Fibroblast of villous mesenchyme (primary cell): ENCODE measurements at regions not wholly inside any gene's neighbourhood (a gene's known extent, or its start where the extent isn't known, plus 50 kb on each side); places are given as distances from the start of the nearest gene placed in this dataset.

Experiments
- DNase-seq: peaks from one replicate; pipeline ENCODE4 v3.0.0-alpha.2; 2010; ENCODE audit warnings: low read depth
- H3K4me3 ChIP-seq: 2 replicates; pipeline ENCODE4 v1.5.1; 2011; ENCODE audit warnings: low read depth, mild to moderate bottlenecking, low read length
- CTCF ChIP-seq: IDR thresholded peaks from 2 replicates; pipeline ENCODE4 v1.5.1; 2012; ENCODE audit warnings: low read depth, mild to moderate bottlenecking, low read length; ENCODE audit not compliant: insufficient read depth

- no peak overlapping the region for H3K4me3 ChIP-seq
- TF ChIP-seq CTCF = no peak
- no peak for DNase-seq
Observed at GRCh38 chr10:128493811-128494210, 367.6 kb upstream of the MKI67 start.

- no peak overlapping the region for H3K4me3 ChIP-seq
- no peak for DNase-seq
Observed at GRCh38 chr10:128494665-128495064, 368.4 kb upstream of the MKI67 start.

DNA sequence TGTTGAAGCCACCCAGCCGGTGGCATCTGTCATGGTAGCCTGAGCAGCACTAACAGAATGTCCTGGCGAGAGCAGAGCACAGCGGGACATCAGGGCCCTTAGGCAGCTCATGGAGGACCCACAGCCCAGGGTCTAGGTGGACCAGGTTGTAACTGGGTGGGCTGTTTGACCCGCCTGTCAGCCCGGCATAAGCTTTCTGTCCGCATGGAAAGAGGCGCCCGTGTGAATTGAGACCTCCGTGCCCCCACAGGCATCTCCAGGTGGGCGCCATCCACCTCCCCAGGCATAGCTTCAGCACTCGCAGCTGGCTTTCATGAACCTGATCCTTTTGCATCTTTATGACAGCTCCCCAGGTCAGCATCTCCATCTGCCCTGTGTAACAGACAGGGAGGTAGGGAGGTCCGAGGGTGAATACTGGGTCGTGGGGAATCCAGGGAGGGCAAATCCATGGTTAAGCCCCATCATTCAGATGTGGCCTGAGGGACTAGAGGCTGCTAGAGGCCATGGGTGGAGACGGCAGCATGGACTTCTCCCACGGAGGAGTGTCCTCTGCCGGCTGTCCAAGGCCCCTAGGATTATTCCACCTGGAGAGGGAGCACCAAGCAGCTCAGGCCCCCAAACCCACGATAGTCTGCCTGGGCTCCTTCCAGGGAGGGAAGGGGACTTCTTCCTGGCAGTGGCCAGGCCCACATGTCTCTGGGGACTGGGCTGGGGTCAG, 371.6 kb upstream of the MKI67 start:
- DNase-seq = no peak
- TF ChIP-seq CTCF = no peak
- H3K4me3 ChIP-seq = no peak overlapping the region

More at GRCh38 chr10:128494665-128495064, 368.4 kb upstream of the MKI67 start:
- TF ChIP-seq CTCF = no peak

DNA sequence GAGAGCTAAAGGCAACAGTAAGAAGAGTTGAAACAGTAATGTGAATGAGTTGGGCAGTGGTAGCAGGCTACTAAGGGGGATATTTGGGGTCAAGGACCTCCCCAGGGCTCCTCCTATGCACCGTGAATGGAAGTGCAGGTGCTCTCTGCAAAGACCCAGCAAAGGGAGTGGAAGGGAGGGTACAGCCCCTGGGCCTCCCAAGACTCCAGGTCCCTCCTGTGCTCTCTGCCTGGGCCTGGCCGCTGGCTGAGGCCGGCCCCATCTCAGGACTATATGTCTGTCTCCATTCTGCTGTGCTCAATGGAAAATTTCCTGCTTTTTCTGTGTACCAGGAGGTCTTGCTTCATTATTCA, 372.1 kb upstream of the MKI67 start:
- no peak overlapping the region for H3K4me3 ChIP-seq
- no peak for TF ChIP-seq CTCF
- DNase-seq = no peak

DNA sequence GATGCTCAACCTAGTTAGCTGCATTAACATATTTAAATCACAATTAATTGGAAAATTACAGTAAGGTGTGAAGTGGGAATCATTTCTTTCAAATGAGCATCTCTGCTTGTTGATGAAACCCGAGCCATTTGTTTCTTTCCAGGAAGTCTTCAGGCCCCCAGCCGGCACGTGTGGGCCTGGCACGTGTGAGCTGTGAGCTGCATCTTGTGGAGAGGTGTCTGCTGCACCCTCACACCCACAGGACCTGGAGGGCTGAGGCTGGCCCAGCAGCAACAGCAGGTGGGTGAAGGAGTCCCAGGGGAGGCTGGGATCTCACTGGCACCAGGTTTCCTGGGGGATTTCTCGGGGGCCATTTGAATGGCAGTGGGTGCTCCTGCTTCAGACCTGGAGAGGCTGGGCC, 372.5 kb upstream of the MKI67 start:
- no peak for DNase-seq
- TF ChIP-seq CTCF = no peak
- H3K4me3 ChIP-seq = no peak overlapping the region

DNA sequence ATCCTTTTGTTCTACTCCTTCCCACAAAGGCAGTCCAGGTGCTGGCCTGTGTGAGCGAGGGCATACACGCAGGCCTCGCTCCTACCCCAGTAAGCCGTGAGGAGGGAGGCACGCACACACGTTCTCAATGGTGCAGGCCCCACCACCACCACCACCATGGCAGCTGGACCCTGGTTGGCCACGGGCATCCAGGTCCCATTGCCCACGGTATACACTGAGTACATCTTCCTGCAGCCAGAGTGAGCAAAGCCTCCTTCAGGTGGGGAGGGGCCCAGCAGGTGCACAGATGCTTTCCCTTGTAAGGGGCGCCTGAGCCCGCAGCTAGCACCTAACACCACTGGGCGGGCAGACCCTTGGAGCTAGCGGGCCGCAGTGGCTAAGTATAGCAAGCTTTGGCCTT, 373.3 kb upstream of the MKI67 start:
- TF ChIP-seq CTCF = no peak
- no peak for DNase-seq
- no peak overlapping the region for H3K4me3 ChIP-seq

DNA sequence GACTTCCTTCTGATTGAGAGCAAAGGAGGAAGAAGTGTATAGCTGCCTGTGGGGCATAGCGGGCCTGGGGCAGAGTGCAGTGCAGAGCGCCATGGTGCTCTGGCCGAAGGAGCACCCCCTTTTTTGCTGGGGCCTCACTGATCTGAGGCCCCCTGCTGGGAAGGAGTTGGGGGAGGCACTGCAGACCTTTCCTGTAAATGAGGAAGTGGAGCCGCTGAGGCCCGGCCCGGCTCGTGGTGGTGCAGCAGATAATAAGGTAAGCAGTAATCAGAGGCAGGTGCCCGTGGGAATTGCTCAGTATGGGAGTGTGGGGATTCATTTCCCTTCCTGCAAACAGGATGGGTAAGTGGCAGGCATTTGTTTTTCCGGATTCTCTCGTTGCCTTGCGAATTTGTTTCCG, 373.7 kb upstream of the MKI67 start:
- TF ChIP-seq CTCF = no peak
- no peak overlapping the region for H3K4me3 ChIP-seq
- DNase-seq = no peak
